Activated T-cell treated with anti-CD3 and anti-CD28 coated beads, Interleukin-2, amount 50 U/mL, for 4 hours (primary cell): ENCODE measurements at regions not wholly inside any gene's neighbourhood (a gene's known extent, or its start where the extent isn't known, plus 50 kb on each side); places are given as distances from the start of the nearest gene placed in this dataset.
"Not testable (repeated sequence)": the region's sequence is repeated elsewhere in the genome, so short reads cannot be mapped to it uniquely, and the experiment has no call there.

ENCODE experiments used
- ATAC-seq, 2 donors: fragments of 200-7000 bp; cut with Tn5 transposase; one replicate each; pipeline ENCODE4 v1.10.0; 2021
- DNase-seq: peaks from one replicate; pipeline ENCODE4 v3.0.0-alpha.2; 2020
- H3K27me3 Mint-ChIP-seq: one replicate; pipeline ENCODE4 v1.8.0; 2021; ENCODE audit warnings: low read depth, mixed read lengths
- H3K36me3 Mint-ChIP-seq: one replicate; pipeline ENCODE4 v1.8.0; 2022; ENCODE audit warnings: mixed read lengths; ENCODE audit not compliant: insufficient read depth
- H3K4me1 Mint-ChIP-seq: one replicate; pipeline ENCODE4 v1.8.0; 2021; ENCODE audit warnings: low read depth, mixed read lengths
- H3K4me3 Mint-ChIP-seq: one replicate; pipeline ENCODE4 v1.8.0; 2021; ENCODE audit warnings: mild to moderate bottlenecking, moderate library complexity, mixed read lengths
- H3K9me3 Mint-ChIP-seq: one replicate; pipeline ENCODE4 v1.8.0; 2021; ENCODE audit warnings: mixed read lengths

DNA sequence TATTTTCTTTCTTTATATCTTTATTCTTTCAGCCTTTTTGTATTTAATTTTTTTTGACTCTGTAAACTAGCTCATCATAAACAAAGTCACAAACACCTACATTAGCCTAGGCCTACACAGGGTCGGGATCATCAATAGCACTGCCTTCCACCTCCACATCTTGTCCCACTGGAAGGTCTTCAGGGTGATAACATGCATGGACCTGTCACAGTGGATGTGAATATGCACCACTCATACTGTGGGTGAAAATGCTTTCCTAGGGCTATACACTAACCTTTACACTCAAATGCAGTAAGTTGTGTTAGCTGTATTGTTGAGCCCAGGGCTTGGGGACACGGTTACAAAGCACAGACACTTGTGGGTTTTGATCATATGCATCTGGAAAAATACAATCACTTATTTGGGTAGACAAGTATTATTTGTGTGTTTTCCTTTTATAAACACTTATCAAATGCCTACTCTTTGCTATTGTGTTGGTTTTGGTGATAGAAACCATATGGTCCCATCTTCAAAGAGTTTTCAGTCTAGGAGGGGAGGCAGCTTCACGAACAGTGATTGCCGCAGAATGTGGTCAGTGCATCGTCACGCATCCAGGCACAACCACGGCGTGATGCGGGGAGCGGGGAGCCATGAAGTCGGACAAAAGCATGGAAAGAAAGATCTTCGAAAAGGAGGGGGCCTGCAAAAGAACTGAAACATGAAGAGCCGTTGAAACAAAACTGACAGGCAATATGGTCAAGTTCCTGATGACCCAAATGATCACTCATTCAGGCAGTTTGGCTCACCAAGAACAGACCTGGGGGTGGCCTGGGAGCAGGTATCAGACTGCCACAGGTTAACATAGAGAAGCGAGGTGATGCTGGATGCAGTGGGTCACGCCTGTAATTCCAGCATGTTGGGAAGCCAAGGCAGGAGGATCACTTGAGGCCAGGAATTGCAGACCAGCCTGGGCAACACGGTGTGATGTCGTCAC lies 751.4 kb upstream of the TPTE start:
- ATAC-seq, H3K4me1 Mint-ChIP-seq, H3K27me3 Mint-ChIP-seq, H3K9me3 Mint-ChIP-seq, H3K4me3 Mint-ChIP-seq, H3K36me3 Mint-ChIP-seq, DNase-seq: not testable (repeated sequence)

DNA sequence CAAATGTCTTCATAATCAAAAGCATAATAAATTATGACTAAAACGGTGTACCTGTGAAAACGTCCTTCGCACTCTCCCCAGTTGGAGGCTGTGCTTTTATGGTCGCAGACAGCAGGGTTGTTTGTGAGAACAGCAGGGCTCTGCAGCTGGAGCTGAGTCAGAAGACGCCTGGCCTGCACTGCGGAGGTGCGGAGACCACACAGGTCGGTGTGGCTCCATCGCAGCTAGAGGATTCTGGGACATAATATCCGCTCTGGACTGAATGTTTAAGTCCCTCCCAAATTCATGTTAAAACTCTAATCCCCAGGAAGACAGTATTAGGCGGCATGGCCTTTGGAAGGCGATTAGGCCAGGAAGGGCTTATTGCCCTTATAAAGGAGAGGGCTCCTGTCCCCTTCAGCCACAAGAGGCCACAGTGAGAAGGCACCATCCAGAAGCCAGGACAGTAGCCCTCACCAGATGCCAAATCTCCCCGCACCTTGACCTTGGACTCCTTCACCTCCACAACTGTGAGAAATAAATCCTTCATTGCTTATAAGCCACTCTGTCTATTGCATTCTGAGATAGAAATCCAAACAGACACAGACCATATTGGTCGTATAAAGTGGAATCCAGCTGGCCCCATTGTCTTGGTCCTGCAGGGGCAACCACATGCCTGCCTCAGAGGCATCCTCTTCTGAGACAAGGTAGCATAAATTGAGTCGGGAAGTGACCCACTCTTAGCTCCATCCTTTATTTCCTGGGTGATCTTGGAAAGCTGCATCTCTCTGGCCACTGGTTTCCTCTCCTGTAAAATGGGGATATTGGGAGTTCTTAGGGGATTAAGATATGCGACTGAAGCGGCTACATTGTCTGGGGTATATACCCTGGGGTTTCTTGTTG lies 749.7 kb upstream of the TPTE start:
- H3K4me3 Mint-ChIP-seq, H3K4me1 Mint-ChIP-seq, DNase-seq, H3K27me3 Mint-ChIP-seq, ATAC-seq, H3K36me3 Mint-ChIP-seq: not testable (repeated sequence)
- H3K9me3 Mint-ChIP-seq: peaks cover 16% of the 10 kb centered on the region

DNA sequence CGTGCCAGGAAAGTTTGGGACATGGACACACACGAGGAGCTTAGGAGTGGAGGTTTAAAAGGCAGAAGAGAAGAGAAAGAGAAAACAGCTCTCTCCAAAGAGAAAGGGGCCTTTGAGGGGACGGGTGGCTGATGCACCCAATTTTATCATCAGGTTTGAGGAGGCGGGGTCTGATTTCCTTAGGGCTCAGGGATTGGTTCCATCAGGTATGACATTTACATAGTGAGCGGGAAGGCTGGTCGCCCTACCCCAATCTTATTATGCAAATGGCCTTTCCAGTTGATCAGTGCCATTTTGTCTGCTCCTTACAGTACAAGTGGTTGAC lies 749.1 kb upstream of the TPTE start:
- H3K4me3 Mint-ChIP-seq: no peak overlapping the region
- no peaks in the 10 kb centered on the region for H3K4me1 Mint-ChIP-seq
- no peaks in the 10 kb centered on the region for H3K27me3 Mint-ChIP-seq
- ATAC-seq (no peak), DNase-seq (no peak)
- peaks cover 19% of the 10 kb centered on the region for H3K9me3 Mint-ChIP-seq
- H3K36me3 Mint-ChIP-seq: no peaks in the 10 kb centered on the region

DNA sequence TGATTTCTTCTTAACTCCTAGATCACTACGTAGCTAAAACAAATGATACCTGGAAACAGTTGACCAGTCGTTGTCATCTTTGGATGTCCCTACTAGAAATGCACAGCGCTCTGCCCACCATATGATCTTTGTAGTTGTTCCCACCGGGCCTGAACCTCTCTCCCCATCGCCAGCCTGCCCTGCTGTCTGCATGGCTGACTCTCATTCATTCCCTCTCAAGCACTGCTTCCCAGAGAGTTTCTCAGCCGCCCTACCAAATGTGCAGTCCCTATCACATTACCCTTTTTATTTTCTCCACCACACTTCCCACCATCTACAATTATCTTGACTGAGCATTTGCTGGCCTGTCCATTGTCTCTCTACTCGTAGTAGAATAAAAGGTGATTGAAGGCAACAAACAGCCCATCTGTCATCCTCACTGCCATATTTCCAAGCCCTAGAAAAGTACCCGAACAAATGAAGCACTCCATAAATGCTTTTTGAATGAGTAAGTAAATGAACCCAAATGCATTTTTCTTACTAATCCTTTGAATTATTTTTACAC lies 748.4 kb upstream of the TPTE start:
- peak in 1 of 2 donors; percentile 15 for ATAC-seq
- H3K4me3 Mint-ChIP-seq, H3K4me1 Mint-ChIP-seq, H3K27me3 Mint-ChIP-seq, H3K36me3 Mint-ChIP-seq, DNase-seq: not testable (repeated sequence)
- H3K9me3 Mint-ChIP-seq: peaks cover 23% of the 10 kb centered on the region

DNA sequence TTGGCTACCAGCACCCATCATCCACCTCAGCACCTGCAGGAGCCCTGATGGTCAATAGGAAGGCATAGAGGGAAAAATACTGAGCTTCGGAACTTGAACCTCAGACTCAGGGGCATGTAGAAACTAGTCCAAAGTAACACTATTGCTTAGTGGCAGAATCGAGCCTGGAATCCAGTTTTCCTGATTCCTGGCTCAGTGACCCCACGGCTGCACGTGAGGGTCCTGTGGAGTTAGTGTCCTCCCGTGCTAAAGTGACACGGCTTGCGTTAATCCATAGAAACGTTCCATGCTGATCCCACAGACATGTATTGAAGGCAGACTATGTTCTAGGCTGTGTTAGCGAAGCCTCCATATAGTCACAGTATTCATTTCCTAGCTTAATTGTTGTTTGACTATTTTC lies 747.0 kb upstream of the TPTE start:
- Mint-ChIP-seq H3K9me3 (peaks cover 29% of the 10 kb centered on the region), H3K4me3 (no peak overlapping the region), H3K4me1 (no peaks in the 10 kb centered on the region), H3K27me3 (no peaks in the 10 kb centered on the region), H3K36me3 (no peaks in the 10 kb centered on the region)
- ATAC-seq (no peak), DNase-seq (no peak)

DNA sequence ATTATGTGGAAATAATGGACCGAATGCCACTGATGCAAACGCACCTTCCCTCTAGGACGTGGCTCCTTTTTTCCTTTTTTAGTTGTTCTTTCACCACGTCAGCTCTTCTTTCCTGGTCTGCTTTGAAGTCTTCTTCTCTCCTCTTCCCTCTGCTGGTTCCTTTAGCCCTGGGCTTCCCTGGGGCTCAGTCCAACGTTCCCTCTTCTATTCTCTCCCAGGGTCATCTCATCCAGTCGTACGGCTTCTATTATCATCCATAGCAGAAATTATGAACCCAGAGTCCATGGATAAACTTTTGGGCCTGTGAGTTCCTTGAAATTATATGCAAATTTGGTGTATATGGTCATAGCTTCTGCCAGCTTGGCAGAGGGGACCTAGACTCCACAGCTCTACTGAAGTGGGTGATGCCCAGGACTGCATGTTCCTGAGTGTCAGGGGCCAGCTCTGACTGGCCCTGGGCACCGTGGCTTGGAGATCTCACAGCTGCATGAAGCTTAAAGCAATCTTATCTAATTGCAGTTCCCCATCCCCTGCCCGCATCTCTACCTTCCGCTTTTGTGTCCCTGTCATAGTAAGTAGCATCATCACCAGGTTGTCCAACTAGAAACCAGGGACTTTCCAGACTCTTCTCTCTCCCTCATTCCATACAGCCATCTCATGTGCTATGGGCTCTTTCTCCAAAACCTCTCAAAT lies 746.3 kb upstream of the TPTE start:
- peaks cover 29% of the 10 kb centered on the region for H3K9me3 Mint-ChIP-seq
- ATAC-seq, H3K27me3 Mint-ChIP-seq, H3K36me3 Mint-ChIP-seq, H3K4me3 Mint-ChIP-seq, H3K4me1 Mint-ChIP-seq, DNase-seq: not testable (repeated sequence)

DNA sequence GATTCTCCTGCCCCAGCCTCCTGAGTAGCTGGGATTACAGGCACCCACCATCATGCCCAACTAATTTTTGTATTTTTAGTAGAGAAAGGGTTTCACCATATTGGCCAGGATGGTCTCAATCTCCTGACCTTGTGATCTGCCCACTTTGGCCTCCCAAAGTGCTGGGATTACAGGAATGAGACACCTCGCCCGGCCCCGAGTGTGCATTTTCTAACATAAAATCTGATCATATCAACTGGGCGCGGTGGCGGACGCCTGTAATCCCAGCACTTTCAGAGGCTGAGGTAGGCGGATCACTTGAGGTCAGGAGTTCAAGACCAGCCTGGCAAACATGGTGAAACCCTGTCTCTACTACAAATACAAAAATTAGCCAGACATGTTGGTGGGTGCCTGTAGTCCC lies 745.5 kb upstream of the TPTE start:
- not testable (repeated sequence) for H3K4me1 Mint-ChIP-seq, ATAC-seq, DNase-seq, H3K4me3 Mint-ChIP-seq, H3K36me3 Mint-ChIP-seq, H3K27me3 Mint-ChIP-seq
- peaks cover 37% of the 10 kb centered on the region for H3K9me3 Mint-ChIP-seq

DNA sequence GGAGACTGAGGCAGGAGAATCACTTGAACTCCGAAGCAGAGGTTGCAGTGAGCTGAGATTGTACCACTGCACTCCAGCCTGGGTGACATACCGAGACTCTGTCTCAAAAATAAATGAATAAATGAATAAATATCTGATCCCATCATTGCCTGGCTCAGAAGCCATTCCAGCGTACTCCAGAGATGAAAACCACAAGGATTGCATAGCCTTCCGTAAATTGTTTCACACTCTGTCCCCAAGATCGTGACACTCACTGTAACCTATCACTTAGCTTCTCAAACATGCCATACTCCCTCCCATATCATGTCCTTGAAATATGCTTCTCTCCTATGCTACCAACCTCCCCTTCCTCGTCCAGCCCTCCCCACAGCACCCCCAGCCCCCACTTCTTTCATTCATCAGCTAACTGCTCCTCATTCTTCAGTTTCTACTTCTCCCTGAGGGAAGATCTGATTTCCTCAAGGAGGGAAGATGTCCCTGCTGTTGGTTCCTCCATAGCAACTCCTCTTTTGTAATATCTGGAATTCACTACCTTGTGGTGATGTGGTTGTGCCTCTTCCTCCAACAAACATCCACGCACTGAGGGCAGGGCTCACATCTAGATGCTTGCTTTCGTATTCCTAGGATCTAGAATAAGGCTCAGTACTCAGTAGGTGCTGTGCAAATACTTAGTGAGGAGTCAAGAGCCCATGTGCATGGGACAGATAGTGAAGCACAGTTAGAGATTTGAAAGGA lies 744.9 kb upstream of the TPTE start:
- H3K4me1 Mint-ChIP-seq, H3K36me3 Mint-ChIP-seq: not testable (repeated sequence)
- peaks cover 38% of the 10 kb centered on the region for H3K9me3 Mint-ChIP-seq

DNA sequence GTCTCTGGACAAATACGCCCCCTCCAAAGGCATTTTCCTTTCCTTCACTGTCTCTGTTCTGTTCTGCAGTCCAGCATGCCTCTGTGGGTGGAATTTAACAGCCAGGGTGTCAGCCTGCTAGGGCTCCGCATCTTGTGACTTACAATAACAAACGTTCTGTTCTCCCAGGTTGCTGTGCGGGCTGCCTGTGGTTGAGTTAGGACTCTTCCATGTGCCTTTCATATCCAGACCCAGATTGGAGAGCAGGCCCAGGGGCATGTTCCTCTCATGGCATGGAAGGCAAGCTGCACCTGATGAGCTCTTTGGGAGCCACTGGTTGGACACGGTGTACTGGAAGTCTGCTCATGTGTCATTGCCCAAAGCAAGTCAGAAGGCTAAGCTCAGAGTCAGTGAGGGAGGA lies 742.8 kb upstream of the TPTE start:
- H3K9me3 Mint-ChIP-seq: peaks cover 41% of the 10 kb centered on the region
- not testable (repeated sequence) for ATAC-seq, H3K4me3 Mint-ChIP-seq, H3K36me3 Mint-ChIP-seq, DNase-seq, H3K27me3 Mint-ChIP-seq, H3K4me1 Mint-ChIP-seq

More for the DNA sequence above, 744.9 kb upstream of the TPTE start:
- not testable (repeated sequence) for H3K4me3 Mint-ChIP-seq, ATAC-seq, DNase-seq, H3K27me3 Mint-ChIP-seq

DNA sequence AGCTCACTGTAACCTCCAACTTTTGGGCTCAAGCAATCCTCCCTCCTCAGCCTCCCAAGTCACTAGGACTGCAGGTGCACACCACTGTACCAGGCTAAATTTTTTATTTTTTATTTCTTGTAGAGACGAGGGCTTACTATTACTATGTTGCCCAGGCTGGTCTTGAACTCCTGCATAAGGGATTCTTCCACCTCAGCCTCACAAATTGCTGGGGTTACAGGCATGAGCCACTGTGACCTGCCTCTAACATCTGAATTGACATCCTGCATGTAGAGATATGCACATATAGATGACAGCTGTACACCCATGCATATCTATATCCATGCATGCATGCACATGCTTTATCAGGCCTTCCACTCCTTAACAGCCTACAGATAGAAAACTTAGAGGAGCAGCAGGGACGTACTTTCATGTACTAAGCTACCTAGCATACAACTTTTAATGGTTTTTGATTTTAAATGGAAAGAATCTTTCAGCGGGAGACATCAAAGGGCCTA lies 740.9 kb upstream of the TPTE start:
- Mint-ChIP-seq H3K4me3 (no peak overlapping the region), H3K36me3 (no peaks in the 10 kb centered on the region), H3K27me3 (no peaks in the 10 kb centered on the region), H3K4me1 (no peaks in the 10 kb centered on the region), H3K9me3 (peaks cover 42% of the 10 kb centered on the region)
- ATAC-seq (no peak), DNase-seq (no peak)

DNA sequence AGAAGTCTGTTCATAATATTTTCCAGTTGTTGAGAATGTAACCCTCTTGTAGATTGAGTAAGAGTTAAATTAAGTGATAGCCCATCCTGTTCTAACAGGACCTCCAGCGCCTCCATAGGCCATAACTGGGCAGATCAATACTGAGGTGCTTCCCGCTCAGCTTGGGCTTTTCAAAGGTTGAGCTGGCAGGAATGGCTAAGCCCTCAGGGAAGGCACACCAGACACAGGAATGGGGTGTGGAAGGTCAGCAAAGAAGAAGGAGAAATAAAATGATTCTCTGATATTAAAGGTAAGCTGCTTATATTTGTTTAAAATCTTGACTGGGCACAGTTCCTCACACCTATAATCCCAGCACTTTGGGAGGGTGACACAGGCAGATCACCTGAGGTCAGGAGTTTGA lies 737.8 kb upstream of the TPTE start:
- not testable (repeated sequence) for H3K36me3 Mint-ChIP-seq, H3K27me3 Mint-ChIP-seq, H3K4me3 Mint-ChIP-seq, H3K4me1 Mint-ChIP-seq, DNase-seq, ATAC-seq
- peaks cover 35% of the 10 kb centered on the region for H3K9me3 Mint-ChIP-seq

DNA sequence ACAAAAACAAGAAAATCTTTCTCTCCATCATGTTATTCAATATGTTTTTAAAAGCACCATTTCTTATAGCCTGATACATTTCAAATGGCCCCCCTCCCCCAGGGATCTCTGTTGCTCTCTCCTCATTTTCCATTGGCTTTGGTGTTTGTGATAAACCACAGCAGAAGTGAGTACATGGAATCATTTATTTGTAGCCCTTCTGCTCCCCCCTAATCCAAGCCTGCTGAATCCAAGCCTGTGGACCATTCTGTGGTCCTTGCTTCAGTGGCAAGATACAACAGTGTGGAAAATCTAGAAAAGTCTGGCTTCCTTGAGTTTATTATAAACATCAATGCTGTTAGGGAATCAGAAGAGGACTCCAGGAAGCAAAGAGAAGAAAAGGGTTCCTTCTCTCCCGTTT lies 737.2 kb upstream of the TPTE start:
- H3K9me3 Mint-ChIP-seq: peaks cover 35% of the 10 kb centered on the region
- DNase-seq, H3K4me3 Mint-ChIP-seq, ATAC-seq, H3K27me3 Mint-ChIP-seq, H3K4me1 Mint-ChIP-seq, H3K36me3 Mint-ChIP-seq: not testable (repeated sequence)

DNA sequence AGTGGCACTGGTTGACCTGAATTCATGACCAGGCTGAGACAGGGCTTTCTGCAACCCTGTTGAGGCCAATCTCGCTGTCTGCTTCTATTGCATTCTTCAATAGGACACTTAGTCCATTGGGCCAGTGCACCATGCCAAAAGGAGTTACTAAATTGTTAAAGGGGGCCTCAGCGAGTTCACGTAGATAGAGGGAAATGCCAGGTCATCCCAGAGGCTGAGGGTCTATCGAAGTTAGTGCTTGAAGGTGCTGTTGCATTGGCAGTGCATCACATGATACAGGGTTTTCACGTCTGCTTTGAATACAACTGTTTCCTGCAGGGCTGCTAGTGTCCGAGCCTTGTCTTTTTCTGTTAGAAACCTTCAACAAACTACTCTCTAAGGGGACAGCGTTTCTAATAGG lies 735.3 kb upstream of the TPTE start:
- not testable (repeated sequence) for DNase-seq, H3K4me1 Mint-ChIP-seq, H3K27me3 Mint-ChIP-seq, H3K4me3 Mint-ChIP-seq, H3K36me3 Mint-ChIP-seq
- ATAC-seq: peak in 1 of 2 donors; percentile 15
- H3K9me3 Mint-ChIP-seq: peaks cover 36% of the 10 kb centered on the region
